ENCODE measurements at regions not wholly inside any gene's neighbourhood (a gene's known extent, or its start where the extent isn't known, plus 50 kb on each side); places are given as distances from the start of the nearest gene placed in this dataset.
A peak's percentile ranks its signal among the peaks of the same experiment; 100 is the strongest.

GRCh38 chr6:81694855-81695254 is 57.6 kb downstream of the TENT5A start:
- Histone ChIP-seq H3K9me3 (ENCODE audit: severe bottlenecking) (no peaks in the 10 kb centered on the region), H3K27ac (ENCODE audit: poor library complexity, severe bottlenecking) (no peak overlapping the region), H3K4me3 (ENCODE audit: severe bottlenecking) (no peak overlapping the region), H3K27me3 (ENCODE audit: insufficient read depth, poor library complexity, severe bottlenecking) (no peaks in the 10 kb centered on the region), H3K36me3 (ENCODE audit: low read depth) (no peaks in the 10 kb centered on the region), H3K4me1 (ENCODE audit: insufficient read depth, poor library complexity, severe bottlenecking) (no peaks in the 10 kb centered on the region)
- TF ChIP-seq CTCF (IDR thresholded peaks at IDR 0.05; ENCODE audit: poor library complexity, severe bottlenecking), result no peak
- ATAC-seq (ENCODE audit: low read depth) (no peak), DNase-seq (ENCODE audit: low spot score) (no peak)

GRCh38 chr6:81694207-81694606 is 58.3 kb downstream of the TENT5A start:
- TF ChIP-seq CTCF (IDR thresholded peaks at IDR 0.05; ENCODE audit: poor library complexity, severe bottlenecking), result no peak
- Histone ChIP-seq H3K9me3 (ENCODE audit: severe bottlenecking) (no peaks in the 10 kb centered on the region), H3K36me3 (ENCODE audit: low read depth) (no peaks in the 10 kb centered on the region), H3K4me1 (ENCODE audit: insufficient read depth, poor library complexity, severe bottlenecking) (no peaks in the 10 kb centered on the region), H3K27ac (ENCODE audit: poor library complexity, severe bottlenecking) (no peak overlapping the region), H3K27me3 (ENCODE audit: insufficient read depth, poor library complexity, severe bottlenecking) (no peaks in the 10 kb centered on the region), H3K4me3 (ENCODE audit: severe bottlenecking) (no peak overlapping the region)
- DNase-seq (ENCODE audit: low spot score) (no peak), ATAC-seq (ENCODE audit: low read depth) (no peak)

GRCh38 chr6:81693266-81693665 is 59.2 kb downstream of the TENT5A start:
- Histone ChIP-seq H3K4me3 (ENCODE audit: severe bottlenecking) (no peak overlapping the region), H3K9me3 (ENCODE audit: severe bottlenecking) (no peaks in the 10 kb centered on the region), H3K36me3 (ENCODE audit: low read depth) (no peaks in the 10 kb centered on the region), H3K27me3 (ENCODE audit: insufficient read depth, poor library complexity, severe bottlenecking) (no peaks in the 10 kb centered on the region), H3K27ac (ENCODE audit: poor library complexity, severe bottlenecking) (no peak overlapping the region), H3K4me1 (ENCODE audit: insufficient read depth, poor library complexity, severe bottlenecking) (no peaks in the 10 kb centered on the region)
- no peak for DNase-seq (ENCODE audit: low spot score)
- no peak for ATAC-seq (ENCODE audit: low read depth)
- TF ChIP-seq CTCF (IDR thresholded peaks at IDR 0.05; ENCODE audit: poor library complexity, severe bottlenecking), result no peak

- ATAC-seq (ENCODE audit: low read depth), result peak; percentile 35; the same call in 1 of the 3 replicates
- no peak for TF ChIP-seq CTCF (IDR thresholded peaks at IDR 0.05; ENCODE audit: poor library complexity, severe bottlenecking)
- Histone ChIP-seq H3K9me3 (ENCODE audit: severe bottlenecking) (no peaks in the 10 kb centered on the region), H3K36me3 (ENCODE audit: low read depth) (no peaks in the 10 kb centered on the region), H3K27me3 (ENCODE audit: insufficient read depth, poor library complexity, severe bottlenecking) (no peaks in the 10 kb centered on the region), H3K27ac (ENCODE audit: poor library complexity, severe bottlenecking) (no peak overlapping the region), H3K4me3 (ENCODE audit: severe bottlenecking) (no peak overlapping the region), H3K4me1 (ENCODE audit: insufficient read depth, poor library complexity, severe bottlenecking) (no peaks in the 10 kb centered on the region)
- no peak for DNase-seq (ENCODE audit: low spot score)
These were observed 62.4 kb downstream of the TENT5A start for GRCh38 chr6:81690073-81690472.

- Histone ChIP-seq H3K36me3 (ENCODE audit: low read depth) (no peaks in the 10 kb centered on the region), H3K4me3 (ENCODE audit: severe bottlenecking) (no peak overlapping the region), H3K9me3 (ENCODE audit: severe bottlenecking) (no peaks in the 10 kb centered on the region), H3K27ac (ENCODE audit: poor library complexity, severe bottlenecking) (no peak overlapping the region), H3K4me1 (ENCODE audit: insufficient read depth, poor library complexity, severe bottlenecking) (no peaks in the 10 kb centered on the region), H3K27me3 (ENCODE audit: insufficient read depth, poor library complexity, severe bottlenecking) (no peaks in the 10 kb centered on the region)
- TF ChIP-seq CTCF (IDR thresholded peaks at IDR 0.05; ENCODE audit: poor library complexity, severe bottlenecking), result no peak
- DNase-seq (ENCODE audit: low spot score) (no peak), ATAC-seq (ENCODE audit: low read depth) (no peak)
These were observed 62.9 kb downstream of the TENT5A start for GRCh38 chr6:81689580-81689979.
